GM06990 (cell line): ENCODE measurements at regions not wholly inside any gene's neighbourhood (a gene's known extent, or its start where the extent isn't known, plus 50 kb on each side); places are given as distances from the start of the nearest gene placed in this dataset.

ENCODE experiments used
- DNase-seq: peaks from one replicate; pipeline ENCODE4 v3.0.0-alpha.2; 2011; ENCODE audit not compliant: insufficient read length; ENCODE audit errors: extremely low read depth
- H3K27me3 ChIP-seq: replicated peaks from 2 replicates; pipeline ENCODE4 v1.6.0; 2011; ENCODE audit warnings: low read length; ENCODE audit not compliant: control insufficient read depth, insufficient read depth
- H3K36me3 ChIP-seq: 2 replicates; pipeline ENCODE4 v1.5.1; 2011; ENCODE audit warnings: low read length; ENCODE audit not compliant: control insufficient read depth, insufficient read depth
- H3K4me3 ChIP-seq: replicated peaks from 2 replicates; pipeline ENCODE4 v1.5.1; 2011; ENCODE audit warnings: low read depth, mild to moderate bottlenecking, control low read depth, low read length
- TF ChIP-seq, protein P1 (sequence below): IDR thresholded peaks from 2 replicates; pipeline ENCODE4 v1.5.1; 2011; ENCODE audit warnings: low read length, control low read depth, mild to moderate bottlenecking, inconsistent platforms; ENCODE audit not compliant: insufficient read depth, poor library complexity, severe bottlenecking

DNA sequence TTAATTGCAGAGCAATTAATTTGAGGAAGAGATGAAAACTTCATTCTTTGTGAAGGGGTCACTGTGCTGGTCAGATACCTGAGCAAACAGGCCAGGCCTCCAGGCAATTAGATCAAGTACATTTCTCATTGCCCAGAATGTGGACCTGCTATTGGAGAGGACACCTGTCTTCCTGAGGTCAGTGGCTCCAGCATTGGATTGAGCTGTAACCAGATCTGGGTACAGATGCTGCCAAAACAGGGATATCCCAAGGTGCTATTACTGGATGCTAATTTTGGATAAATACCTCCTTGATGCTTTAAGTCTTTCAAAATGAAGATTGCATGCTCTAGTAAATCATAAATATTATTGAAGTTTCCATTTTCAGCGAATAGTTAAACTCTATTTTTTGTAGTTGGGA is 131.5 kb downstream of the FAM161A start:
- Histone ChIP-seq H3K36me3 (no peaks in the 10 kb centered on the region), H3K27me3 (no peaks in the 10 kb centered on the region), H3K4me3 (no peak overlapping the region)
- TF ChIP-seq, protein P1, sequence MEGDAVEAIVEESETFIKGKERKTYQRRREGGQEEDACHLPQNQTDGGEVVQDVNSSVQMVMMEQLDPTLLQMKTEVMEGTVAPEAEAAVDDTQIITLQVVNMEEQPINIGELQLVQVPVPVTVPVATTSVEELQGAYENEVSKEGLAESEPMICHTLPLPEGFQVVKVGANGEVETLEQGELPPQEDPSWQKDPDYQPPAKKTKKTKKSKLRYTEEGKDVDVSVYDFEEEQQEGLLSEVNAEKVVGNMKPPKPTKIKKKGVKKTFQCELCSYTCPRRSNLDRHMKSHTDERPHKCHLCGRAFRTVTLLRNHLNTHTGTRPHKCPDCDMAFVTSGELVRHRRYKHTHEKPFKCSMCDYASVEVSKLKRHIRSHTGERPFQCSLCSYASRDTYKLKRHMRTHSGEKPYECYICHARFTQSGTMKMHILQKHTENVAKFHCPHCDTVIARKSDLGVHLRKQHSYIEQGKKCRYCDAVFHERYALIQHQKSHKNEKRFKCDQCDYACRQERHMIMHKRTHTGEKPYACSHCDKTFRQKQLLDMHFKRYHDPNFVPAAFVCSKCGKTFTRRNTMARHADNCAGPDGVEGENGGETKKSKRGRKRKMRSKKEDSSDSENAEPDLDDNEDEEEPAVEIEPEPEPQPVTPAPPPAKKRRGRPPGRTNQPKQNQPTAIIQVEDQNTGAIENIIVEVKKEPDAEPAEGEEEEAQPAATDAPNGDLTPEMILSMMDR: no peak
- DNase-seq: no peak

DNA sequence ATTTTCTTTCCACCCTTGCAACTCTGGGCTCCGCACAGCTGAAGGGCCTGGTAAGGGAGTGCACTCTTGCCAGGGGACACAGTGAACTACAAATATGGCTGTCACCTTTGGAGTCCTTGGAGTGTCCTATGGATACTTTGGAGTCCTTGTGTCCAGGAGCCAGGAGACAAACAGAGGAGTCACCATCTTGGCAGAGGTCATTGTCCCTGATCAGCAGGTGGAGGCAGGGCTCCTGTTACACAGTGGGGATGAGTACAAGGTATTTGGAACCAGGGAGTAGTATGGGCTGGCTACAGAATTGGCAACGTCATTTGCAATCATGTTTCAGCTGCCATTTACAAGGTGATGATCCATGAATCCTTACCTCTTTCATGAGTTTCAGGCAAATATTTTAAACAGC is 132.5 kb downstream of the FAM161A start:
- Histone ChIP-seq H3K4me3 (no peak overlapping the region), H3K36me3 (no peaks in the 10 kb centered on the region), H3K27me3 (no peaks in the 10 kb centered on the region)
- DNase-seq: no peak
- TF ChIP-seq, protein P1: no peak

GRCh38 chr2:61720911-61721310 is 132.9 kb downstream of the FAM161A start:
- no peaks in the 10 kb centered on the region for H3K27me3 ChIP-seq
- H3K4me3 ChIP-seq: no peak overlapping the region
- H3K36me3 ChIP-seq: no peaks in the 10 kb centered on the region
- TF ChIP-seq, protein P1: no peak
- no peak for DNase-seq

DNA sequence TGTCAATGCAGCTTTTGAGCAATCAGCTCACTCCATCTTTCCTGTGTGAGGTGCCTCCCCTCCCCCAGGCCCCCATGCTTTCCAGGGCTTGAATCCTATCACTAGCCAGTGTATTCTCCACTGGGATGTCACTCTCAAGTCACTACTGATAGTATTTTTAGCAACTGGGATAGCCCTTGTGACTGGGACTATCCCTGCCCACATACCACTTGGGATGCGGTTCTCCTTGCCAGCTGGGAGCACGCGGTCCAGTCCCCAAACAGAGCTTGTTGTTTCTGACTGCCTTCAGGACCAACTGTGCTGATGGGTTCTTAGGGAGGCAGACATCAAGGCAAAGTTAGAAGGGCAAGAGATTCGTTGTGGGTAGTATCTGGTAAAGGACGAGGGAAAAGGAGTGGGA is 134.9 kb downstream of the FAM161A start:
- DNase-seq: no peak
- Histone ChIP-seq H3K4me3 (no peak overlapping the region), H3K36me3 (no peaks in the 10 kb centered on the region), H3K27me3 (no peaks in the 10 kb centered on the region)
- TF ChIP-seq, protein P1: no peak

DNA sequence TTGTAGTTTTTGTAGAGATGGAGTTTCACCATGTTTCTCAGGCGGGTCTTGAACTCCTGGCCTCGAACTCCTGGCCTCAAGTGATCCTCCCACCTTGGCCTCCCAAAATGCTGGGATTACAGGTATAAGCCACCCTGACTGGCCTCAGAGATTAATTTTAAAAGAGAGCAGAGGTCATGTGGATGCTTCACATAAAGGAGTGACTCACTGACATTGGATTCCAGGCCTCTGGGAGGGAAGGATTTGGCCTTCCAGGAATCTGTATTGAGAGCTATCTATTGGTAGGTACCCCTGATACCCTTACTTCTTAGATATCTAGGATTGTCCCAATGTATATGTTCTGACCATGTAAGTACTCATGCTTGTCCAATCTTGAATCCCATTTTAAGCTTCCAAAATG is 138.4 kb downstream of the FAM161A start:
- DNase-seq: no peak
- no peaks in the 10 kb centered on the region for H3K27me3 ChIP-seq
- no peak overlapping the region for H3K4me3 ChIP-seq
- H3K36me3 ChIP-seq: no peaks in the 10 kb centered on the region
- TF ChIP-seq, protein P1: no peak

DNA sequence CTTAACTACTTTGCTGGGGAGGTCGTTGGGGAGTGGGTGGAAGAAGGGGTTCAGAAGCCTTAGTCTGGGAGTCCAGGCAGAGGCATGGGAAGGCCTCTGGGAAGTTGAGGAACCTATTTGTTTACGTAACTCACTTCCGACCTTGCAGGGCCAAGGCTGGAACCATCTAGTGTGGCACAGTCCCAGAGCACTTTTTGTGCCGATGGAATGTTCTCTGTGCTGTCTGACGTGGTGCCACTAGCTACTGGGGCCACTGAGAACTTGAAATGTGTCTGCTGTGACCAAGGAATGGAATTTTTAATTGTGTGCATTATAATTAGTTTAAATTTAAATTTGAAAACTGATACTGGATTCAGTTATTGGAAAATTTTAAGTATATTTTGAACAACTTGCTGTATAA is 139.7 kb downstream of the FAM161A start:
- Histone ChIP-seq H3K36me3 (no peaks in the 10 kb centered on the region), H3K4me3 (no peak overlapping the region), H3K27me3 (no peaks in the 10 kb centered on the region)
- no peak for DNase-seq
- TF ChIP-seq, protein P1: no peak
